SK-N-SH treated with all-trans-retinoic acid at 6 μM for 48 hours (cell line): ENCODE measurements at regions not wholly inside any gene's neighbourhood (a gene's known extent, or its start where the extent isn't known, plus 50 kb on each side); places are given as distances from the start of the nearest gene placed in this dataset.

Source experiments
- BACH2 ChIP-seq: fragments of 250-450 bp; sonication (Bioruptor Pico); IDR thresholded peaks from 2 replicates; pipeline ENCODE4 v1.9.0; 2021; ENCODE audit warnings: mild to moderate bottlenecking, borderline replicate concordance
- CREB5 ChIP-seq: fragments of 250-450 bp; sonication (Bioruptor Pico); IDR thresholded peaks from 2 replicates; pipeline ENCODE4 v1.5.1; 2020; ENCODE audit warnings: low read depth, mild to moderate bottlenecking, moderate library complexity
- CSRNP3 ChIP-seq: fragments of 250-450 bp; sonication (Bioruptor Pico); IDR thresholded peaks from 2 replicates; pipeline ENCODE4 v1.5.1; 2021; ENCODE audit warnings: mild to moderate bottlenecking, moderate library complexity
- ISL1 ChIP-seq: fragments of 250-450 bp; sonication (Bioruptor Pico); IDR thresholded peaks from 2 replicates; pipeline ENCODE4 v2.1.2; 2022; ENCODE audit warnings: mild to moderate bottlenecking, moderate library complexity
- OSR1 ChIP-seq: fragments of 250-450 bp; sonication (Bioruptor Pico); IDR thresholded peaks from 2 replicates; pipeline ENCODE4 v1.8.0; 2022; ENCODE audit warnings: moderate library complexity, mild to moderate bottlenecking, inconsistent platforms
- PATZ1 ChIP-seq: fragments of 250-450 bp; sonication (Bioruptor Pico); IDR thresholded peaks from 2 replicates; pipeline ENCODE4 v1.8.0; 2020; ENCODE audit warnings: mild to moderate bottlenecking, moderate library complexity, borderline replicate concordance
- TCF4 ChIP-seq: fragments of 250-450 bp; sonication (Bioruptor Pico); IDR thresholded peaks from 2 replicates; pipeline ENCODE4 v1.8.0; 2021; ENCODE audit warnings: mild to moderate bottlenecking, moderate library complexity, borderline replicate concordance
- ZFP30 ChIP-seq: fragments of 450-650 bp; formaldehyde crosslinking; IDR thresholded peaks from 2 replicates; pipeline ENCODE4 v1.5.0; 2022; ENCODE audit warnings: mild to moderate bottlenecking, moderate library complexity
- ZNF565 ChIP-seq: fragments of 450-650 bp; formaldehyde crosslinking; conservative IDR thresholded peaks from 2 replicates; pipeline ENCODE4 v1.5.0; 2020; ENCODE audit warnings: low read depth, mild to moderate bottlenecking, moderate library complexity
- ZNF70 ChIP-seq: fragments of 450-650 bp; formaldehyde crosslinking; IDR thresholded peaks from 2 replicates; pipeline ENCODE4 v1.5.0; 2020; ENCODE audit warnings: mild to moderate bottlenecking, moderate library complexity
- ZNF8 ChIP-seq: fragments of 450-650 bp; formaldehyde crosslinking; IDR thresholded peaks from 2 replicates; pipeline ENCODE4 v1.5.0; 2020; ENCODE audit warnings: mild to moderate bottlenecking, moderate library complexity

GRCh38 chr18:6589923-6590322, 139.6 kb upstream of the ARHGAP28 start:
- peak; percentile 76 for TF ChIP-seq TCF4 (CRISPR knock-in tag)
- TF ChIP-seq ZFP30 (CRISPR knock-in tag) = no peak
- TF ChIP-seq ZNF70 (CRISPR knock-in tag) = no peak
- peak; percentile 91 for TF ChIP-seq CREB5
- no peak for TF ChIP-seq CSRNP3 (CRISPR knock-in tag)
- TF ChIP-seq BACH2 (CRISPR knock-in tag) = no peak
- TF ChIP-seq ISL1 (CRISPR knock-in tag) = peak; percentile 98
- TF ChIP-seq OSR1 = no peak
- TF ChIP-seq PATZ1 = no peak
- peak; percentile 18; the same call in 1 of the 2 replicates for TF ChIP-seq ZNF8
- TF ChIP-seq ZNF565 = no peak
